ENCODE measurements at regions not wholly inside any gene's neighbourhood (a gene's known extent, or its start where the extent isn't known, plus 50 kb on each side); places are given as distances from the start of the nearest gene placed in this dataset.

DNA sequence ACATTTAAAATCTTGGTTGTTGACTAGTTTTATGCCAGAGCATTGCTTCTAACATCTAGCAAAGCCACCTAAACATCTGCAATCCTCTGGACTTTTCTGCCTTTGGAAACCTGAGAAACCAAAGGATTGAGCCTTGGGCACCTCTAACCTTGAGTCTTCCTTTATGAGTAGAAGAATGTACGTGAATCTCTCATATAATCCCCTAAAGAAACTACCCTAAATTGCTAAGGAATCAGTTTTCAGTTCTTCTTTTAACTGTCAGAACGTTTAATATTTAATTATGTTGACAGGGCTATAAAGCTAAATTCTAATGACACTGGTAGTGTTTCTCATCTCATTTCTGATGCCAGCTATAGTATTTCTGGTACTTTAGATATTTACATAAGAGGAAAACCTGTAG, 997.3 kb downstream of the AMY1C start:
- no peak overlapping the region for H2AK5ac ChIP-seq (ENCODE audit: insufficient read length, low read length)
- H3K79me1 ChIP-seq (ENCODE audit: insufficient read depth, low read depth, low read length, poor library complexity, severe bottlenecking), result no peaks in the 10 kb centered on the region
- H3K9ac ChIP-seq (ENCODE audit: extremely low read depth, insufficient read length, low read length), result no peak overlapping the region
- H3K4me2 ChIP-seq (ENCODE audit: insufficient read depth, insufficient read length, low read length), result no peak overlapping the region
- no peak overlapping the region for H4K5ac ChIP-seq (ENCODE audit: insufficient read length, low read depth, low read length)
- no peak overlapping the region for H2BK12ac ChIP-seq (ENCODE audit: insufficient read length, low read depth, low read length)
- no peak for DNase-seq
- TF ChIP-seq, protein P1, sequence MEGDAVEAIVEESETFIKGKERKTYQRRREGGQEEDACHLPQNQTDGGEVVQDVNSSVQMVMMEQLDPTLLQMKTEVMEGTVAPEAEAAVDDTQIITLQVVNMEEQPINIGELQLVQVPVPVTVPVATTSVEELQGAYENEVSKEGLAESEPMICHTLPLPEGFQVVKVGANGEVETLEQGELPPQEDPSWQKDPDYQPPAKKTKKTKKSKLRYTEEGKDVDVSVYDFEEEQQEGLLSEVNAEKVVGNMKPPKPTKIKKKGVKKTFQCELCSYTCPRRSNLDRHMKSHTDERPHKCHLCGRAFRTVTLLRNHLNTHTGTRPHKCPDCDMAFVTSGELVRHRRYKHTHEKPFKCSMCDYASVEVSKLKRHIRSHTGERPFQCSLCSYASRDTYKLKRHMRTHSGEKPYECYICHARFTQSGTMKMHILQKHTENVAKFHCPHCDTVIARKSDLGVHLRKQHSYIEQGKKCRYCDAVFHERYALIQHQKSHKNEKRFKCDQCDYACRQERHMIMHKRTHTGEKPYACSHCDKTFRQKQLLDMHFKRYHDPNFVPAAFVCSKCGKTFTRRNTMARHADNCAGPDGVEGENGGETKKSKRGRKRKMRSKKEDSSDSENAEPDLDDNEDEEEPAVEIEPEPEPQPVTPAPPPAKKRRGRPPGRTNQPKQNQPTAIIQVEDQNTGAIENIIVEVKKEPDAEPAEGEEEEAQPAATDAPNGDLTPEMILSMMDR (conservative IDR thresholded peaks at IDR 0.05), result no peak
- H3K27ac ChIP-seq (ENCODE audit: insufficient read length, low read depth, low read length), result no peak overlapping the region
- no peak overlapping the region for H2BK5ac ChIP-seq (ENCODE audit: insufficient read length, low read length)
- H3K14ac ChIP-seq (ENCODE audit: insufficient read depth, low read length), result no peak overlapping the region
- no peaks in the 10 kb centered on the region for H3K27me3 ChIP-seq (ENCODE audit: insufficient read depth, low read length)
- no peak overlapping the region for H3T11ph ChIP-seq (ENCODE audit: low read length)
- no peaks in the 10 kb centered on the region for H3K27me3 Mint-ChIP-seq (ENCODE audit: low read depth)
- no peak overlapping the region for H3K23ac ChIP-seq (ENCODE audit: insufficient read length, low read depth, low read length)
- no peaks in the 10 kb centered on the region for H3K36me3 Mint-ChIP-seq (ENCODE audit: insufficient read depth in 1 of 3, low read depth in 3 of 3)
- H2BK15ac ChIP-seq (ENCODE audit: low read depth, low read length), result no peak overlapping the region
- no peaks in the 10 kb centered on the region for H4K20me1 ChIP-seq (ENCODE audit: control insufficient read depth, insufficient read depth, insufficient read length)
- H3K79me2 ChIP-seq (ENCODE audit: insufficient read depth, low read length), result no peaks in the 10 kb centered on the region
- H3K4me1 Mint-ChIP-seq, result no peaks in the 10 kb centered on the region
- no peak overlapping the region for H2AFZ ChIP-seq (ENCODE audit: low read length)
- no peak overlapping the region for H4K8ac ChIP-seq (replicated peaks; ENCODE audit: insufficient read length, low read depth, low read length)
- H3K4ac ChIP-seq (ENCODE audit: low read depth, low read length), result no peak overlapping the region
- H3K4me3 Mint-ChIP-seq, result no peak overlapping the region
- no peak overlapping the region for H4K91ac ChIP-seq (ENCODE audit: insufficient read length, low read depth, low read length)
- H3K23me2 ChIP-seq (ENCODE audit: insufficient read length, low read depth, low read length, poor library complexity, severe bottlenecking), result no peaks in the 10 kb centered on the region
- H3K27ac Mint-ChIP-seq, result no peak overlapping the region
- no peaks in the 10 kb centered on the region for H3K9me3 ChIP-seq (ENCODE audit: control insufficient read depth, low read depth, low read length)
- H3K4me1 ChIP-seq (ENCODE audit: insufficient read depth, low read length), result no peaks in the 10 kb centered on the region
- WGBS (ENCODE audit: extremely low coverage, insufficient read length, low lambda C conversion rate), result no CpG with 5 or more reads among the region's 2 CpGs
- H2BK20ac ChIP-seq (ENCODE audit: low read depth, low read length, poor library complexity, severe bottlenecking), result no peak overlapping the region
- H2BK120ac ChIP-seq (ENCODE audit: low read depth, low read length, poor library complexity, severe bottlenecking), result no peak overlapping the region
- no peak overlapping the region for H3K56ac ChIP-seq (ENCODE audit: insufficient read length, low read depth, low read length)
- H3K9me3 Mint-ChIP-seq, result no peaks in the 10 kb centered on the region
- no peak overlapping the region for H3K18ac ChIP-seq (ENCODE audit: insufficient read length, low read depth, low read length)

Measured in H9 (cell line).